Omental fat pad (tissue), 3 donors: ENCODE measurements at regions not wholly inside any gene's neighbourhood (a gene's known extent, or its start where the extent isn't known, plus 50 kb on each side); places are given as distances from the start of the nearest gene placed in this dataset.

ENCODE experiments used
- ATAC-seq: fragments of 150-250 bp; one replicate; pipeline ENCODE4 v1.9.1; 2016; ENCODE audit warnings: mild to moderate bottlenecking, moderate library complexity; ENCODE audit not compliant: low FRiP score
- DNase-seq: peaks from one replicate; pipeline ENCODE4 v3.0.0-alpha.2; 2019; ENCODE audit warnings: low spot score
- TF ChIP-seq, protein P1 (sequence below), 3 donors: fragments of 450-650 bp; IDR thresholded peaks; one replicate each; pipeline ENCODE4 v1.5.1; 2016 to 2017; ENCODE audit warnings: antibody characterized with exemption in 3 of 3, mild to moderate bottlenecking in 3 of 3, moderate library complexity in 2 of 3

GRCh38 chr10:108095932-108096925, 931.7 kb upstream of the SORCS1 start:
- no peak for DNase-seq
- ATAC-seq = no peak
- TF ChIP-seq, protein P1, sequence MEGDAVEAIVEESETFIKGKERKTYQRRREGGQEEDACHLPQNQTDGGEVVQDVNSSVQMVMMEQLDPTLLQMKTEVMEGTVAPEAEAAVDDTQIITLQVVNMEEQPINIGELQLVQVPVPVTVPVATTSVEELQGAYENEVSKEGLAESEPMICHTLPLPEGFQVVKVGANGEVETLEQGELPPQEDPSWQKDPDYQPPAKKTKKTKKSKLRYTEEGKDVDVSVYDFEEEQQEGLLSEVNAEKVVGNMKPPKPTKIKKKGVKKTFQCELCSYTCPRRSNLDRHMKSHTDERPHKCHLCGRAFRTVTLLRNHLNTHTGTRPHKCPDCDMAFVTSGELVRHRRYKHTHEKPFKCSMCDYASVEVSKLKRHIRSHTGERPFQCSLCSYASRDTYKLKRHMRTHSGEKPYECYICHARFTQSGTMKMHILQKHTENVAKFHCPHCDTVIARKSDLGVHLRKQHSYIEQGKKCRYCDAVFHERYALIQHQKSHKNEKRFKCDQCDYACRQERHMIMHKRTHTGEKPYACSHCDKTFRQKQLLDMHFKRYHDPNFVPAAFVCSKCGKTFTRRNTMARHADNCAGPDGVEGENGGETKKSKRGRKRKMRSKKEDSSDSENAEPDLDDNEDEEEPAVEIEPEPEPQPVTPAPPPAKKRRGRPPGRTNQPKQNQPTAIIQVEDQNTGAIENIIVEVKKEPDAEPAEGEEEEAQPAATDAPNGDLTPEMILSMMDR (IDR thresholded peaks at IDR 0.05) = no peak

DNA sequence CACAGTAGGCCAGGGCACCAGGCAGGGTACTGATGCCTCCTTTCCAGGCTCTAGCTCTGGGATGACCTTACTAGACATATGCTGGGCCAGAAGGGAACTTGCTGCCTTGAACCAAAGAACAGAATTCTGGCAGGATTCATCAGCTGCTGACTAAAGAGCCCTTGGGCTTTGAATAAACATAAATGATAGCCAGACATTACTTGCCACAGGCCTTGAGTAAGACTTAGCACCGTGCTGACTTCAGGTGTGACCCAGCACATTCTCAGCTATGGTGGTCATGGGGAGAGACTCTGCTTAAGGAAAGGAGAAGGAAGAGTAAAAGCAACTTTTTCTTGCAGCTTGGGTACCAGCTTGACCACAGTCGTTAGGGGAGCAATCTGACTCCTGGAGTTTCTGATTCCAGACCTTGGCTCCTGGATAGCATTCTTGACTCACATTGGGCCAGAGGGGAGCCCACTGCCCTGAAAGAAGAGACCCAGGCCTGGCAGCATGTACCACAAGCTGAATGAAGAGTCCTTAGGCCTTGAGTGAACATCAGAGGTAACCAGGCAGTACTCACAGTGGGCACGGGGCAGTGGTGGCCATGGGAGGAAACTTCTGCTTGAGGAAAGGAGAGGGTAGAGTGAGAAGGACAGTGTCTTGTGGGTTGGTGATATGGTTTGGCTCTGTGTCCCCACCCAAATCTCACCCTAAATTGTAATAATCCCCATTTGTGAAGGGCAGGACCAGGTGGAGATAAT, 926.1 kb upstream of the SORCS1 start:
- DNase-seq (no peak), ATAC-seq (no peak)
- TF ChIP-seq, protein P1 (IDR thresholded peaks at IDR 0.05) = no peak

- ATAC-seq = no peak
- DNase-seq = no peak
- TF ChIP-seq, protein P1 (IDR thresholded peaks at IDR 0.05) = no peak
Measured at GRCh38 chr10:108086502-108086901, 922.0 kb upstream of the SORCS1 start.

DNA sequence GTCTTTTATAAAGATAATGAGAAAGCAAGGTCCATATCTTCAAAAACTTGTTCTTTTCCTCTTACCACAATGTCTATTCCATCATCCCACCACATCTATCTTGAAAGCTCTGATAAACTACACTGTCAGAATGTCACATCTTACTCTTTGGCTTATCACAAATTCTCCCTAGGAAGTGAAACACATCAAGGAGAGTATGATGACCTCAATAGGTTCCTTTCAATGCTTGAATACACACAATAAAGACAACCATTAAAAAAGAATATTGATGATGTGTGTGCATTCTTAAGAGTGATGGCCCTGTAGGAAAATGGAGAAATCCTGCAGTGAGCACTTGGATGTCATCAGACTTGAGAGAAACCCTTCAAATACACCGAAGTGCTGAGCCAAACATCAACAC, 918.1 kb upstream of the SORCS1 start:
- no peak for DNase-seq
- TF ChIP-seq, protein P1 (IDR thresholded peaks at IDR 0.05) = no peak
- no peak for ATAC-seq

GRCh38 chr10:108078263-108078662, 913.8 kb upstream of the SORCS1 start:
- no peak for ATAC-seq
- TF ChIP-seq, protein P1 (IDR thresholded peaks at IDR 0.05) = no peak
- DNase-seq = no peak

DNA sequence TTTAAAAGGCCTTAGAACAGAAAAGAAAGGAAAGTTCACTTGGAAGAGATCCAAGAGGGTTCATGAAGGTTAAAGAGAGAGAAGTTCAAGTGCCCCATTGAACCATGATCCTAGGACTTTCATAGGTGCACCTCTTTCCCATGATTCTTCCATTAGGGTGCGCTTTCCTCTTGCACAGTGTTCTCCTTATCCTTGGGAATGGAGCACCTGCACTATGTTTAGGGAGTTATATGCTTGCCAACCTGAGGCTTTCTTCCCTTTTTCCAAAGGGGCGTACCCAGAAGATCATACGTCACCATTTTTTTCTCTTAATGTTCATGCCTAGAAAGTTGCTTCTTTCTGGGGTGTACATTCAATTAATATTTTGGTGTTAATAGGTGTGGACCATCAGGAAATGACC, 908.0 kb upstream of the SORCS1 start:
- ATAC-seq (no peak), DNase-seq (no peak)
- TF ChIP-seq, protein P1 (IDR thresholded peaks at IDR 0.05) = no peak
